ENCODE measurements at regions not wholly inside any gene's neighbourhood (a gene's known extent, or its start where the extent isn't known, plus 50 kb on each side); places are given as distances from the start of the nearest gene placed in this dataset.
"Not testable (repeated sequence)": the region's sequence is repeated elsewhere in the genome, so short reads cannot be mapped to it uniquely, and the experiment has no call there.

GRCh38 chr12:107144441-107144840 is 51.1 kb upstream of the CRY1 start:
- no peak for DNase-seq (ENCODE audit: low read depth)

DNA sequence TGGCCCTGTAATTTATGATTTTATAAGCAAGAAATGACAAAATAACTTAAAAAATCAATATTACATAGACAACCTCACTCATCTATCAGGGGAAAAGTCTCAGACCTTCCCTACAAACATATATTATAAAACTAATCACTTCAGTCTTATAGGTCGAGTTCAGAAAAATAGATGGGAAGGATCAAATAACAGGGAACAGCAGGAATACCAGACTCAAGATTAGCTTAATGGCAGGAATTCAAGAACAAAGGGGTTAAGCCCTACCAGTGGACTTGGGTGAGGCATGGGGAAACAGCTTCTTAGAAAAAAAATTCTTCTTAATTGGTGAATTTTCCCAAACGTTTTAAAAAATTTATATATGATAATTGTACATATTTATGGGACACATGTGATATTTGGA is 51.6 kb upstream of the CRY1 start:
- DNase-seq (ENCODE audit: low read depth) = no peak

DNA sequence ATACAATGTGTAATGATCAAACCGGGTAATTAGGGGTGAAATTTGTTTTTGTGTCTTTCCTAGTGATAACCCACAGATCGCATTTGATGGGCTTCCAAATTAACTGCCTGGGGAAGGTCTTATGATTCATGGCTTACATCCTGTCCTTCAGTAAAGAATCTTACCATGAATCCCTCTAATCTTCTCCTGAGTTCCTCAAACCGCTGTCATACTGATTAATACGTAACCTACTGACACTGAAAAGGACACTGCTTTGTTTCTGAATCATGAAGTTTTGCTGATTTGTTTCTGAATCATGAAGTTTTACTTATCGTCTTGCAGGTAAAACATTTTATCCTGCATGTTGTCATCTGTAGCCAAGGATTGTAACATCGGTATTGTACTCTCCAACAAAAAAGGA is 52.0 kb upstream of the CRY1 start:
- DNase-seq (ENCODE audit: low read depth) = peak; percentile 8

DNA sequence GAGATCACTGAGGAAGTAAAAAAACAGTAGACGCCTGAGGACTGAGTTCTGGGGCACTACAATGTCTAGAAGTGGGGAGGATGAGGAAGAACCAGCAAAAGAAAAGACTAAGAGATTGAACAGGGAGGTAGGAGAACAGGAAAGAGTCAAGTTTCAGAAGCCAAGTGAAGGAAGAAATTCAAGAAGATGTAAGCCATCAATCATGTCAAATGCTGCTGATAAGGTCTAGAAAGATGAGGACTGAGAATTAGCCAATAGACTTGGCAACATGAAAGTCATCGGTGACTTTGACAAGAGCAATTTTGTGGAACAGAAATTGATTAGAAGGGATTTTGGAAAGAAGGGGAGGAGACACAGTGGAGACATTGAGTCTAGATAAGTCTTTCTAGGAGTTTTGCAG is 54.8 kb upstream of the CRY1 start:
- DNase-seq (ENCODE audit: low read depth) = no peak

GRCh38 chr12:107152315-107152714 is 59.0 kb upstream of the CRY1 start:
- DNase-seq (ENCODE audit: low read depth) = no peak

DNA sequence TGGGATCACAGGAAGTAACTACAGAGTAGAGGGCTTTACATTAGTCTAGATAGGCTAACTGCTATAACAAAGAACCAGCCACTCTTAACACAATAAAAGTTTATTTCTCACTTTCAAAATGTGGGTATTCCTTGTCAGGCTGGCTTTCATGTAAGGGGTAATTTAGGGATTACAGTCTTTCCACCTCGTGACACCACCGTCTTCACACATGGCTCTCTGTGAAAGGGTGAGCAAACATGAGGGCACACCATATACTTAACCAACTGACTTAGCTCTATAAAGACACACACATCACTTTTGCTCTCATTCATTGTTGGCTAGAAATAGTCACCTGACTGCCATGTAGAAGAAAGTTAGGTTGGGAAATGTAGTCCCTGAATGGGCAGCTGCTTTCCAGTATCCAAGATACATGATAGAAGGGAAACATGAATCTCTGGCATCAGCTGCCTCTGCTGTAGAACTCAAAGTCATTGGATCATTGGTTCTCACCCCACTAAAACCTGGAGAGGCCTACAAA is 66.1 kb upstream of the CRY1 start:
- no peak for DNase-seq (ENCODE audit: low read depth)

DNA sequence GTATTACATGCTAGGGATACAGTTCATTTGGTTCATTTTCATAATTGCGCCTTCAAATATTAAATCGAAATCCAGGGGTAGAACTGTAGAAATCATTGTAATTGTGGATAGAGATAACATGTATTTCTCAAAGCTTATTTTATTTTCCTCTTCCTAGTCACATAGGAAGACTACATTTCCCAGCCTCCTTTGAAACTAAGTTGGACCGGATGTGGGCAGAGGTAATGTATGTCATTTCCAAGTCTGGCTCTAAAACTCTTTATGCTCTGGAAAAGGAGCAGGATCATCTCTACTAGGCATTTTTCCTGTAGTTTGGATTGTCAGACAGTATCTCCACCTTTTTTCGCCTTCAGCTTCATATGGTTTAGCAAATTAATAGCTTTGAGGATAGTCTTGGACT is 70.1 kb upstream of the CRY1 start:
- no peak for DNase-seq (ENCODE audit: low read depth)

GRCh38 chr12:107164392-107164791 is 71.0 kb upstream of the CRY1 start:
- DNase-seq (ENCODE audit: low read depth) = no peak

DNA sequence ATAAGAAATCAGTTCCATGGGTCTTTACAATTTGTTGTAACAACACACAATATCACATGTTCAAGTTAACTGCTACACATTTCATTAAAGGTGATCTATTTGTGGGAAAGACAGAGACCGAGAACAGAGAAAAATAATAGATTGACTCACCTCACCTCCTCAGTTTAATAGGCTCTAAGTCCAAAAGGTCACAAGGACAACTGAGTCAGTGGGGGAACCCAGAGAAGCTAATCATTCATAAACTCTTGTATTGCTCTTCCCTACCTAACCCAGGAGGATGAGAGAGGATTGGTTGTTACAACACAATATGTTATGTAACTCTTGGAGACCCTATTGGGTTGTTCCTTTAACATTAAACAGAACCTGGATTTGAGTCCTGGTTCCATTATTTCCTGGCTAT is 72.2 kb upstream of the CRY1 start:
- DNase-seq (ENCODE audit: low read depth) = no peak

GRCh38 chr12:107167756-107168155 is 74.4 kb upstream of the CRY1 start:
- no peak for DNase-seq (ENCODE audit: low read depth)

GRCh38 chr12:107169200-107169599 is 75.9 kb upstream of the CRY1 start:
- DNase-seq (ENCODE audit: low read depth) = no peak

DNA sequence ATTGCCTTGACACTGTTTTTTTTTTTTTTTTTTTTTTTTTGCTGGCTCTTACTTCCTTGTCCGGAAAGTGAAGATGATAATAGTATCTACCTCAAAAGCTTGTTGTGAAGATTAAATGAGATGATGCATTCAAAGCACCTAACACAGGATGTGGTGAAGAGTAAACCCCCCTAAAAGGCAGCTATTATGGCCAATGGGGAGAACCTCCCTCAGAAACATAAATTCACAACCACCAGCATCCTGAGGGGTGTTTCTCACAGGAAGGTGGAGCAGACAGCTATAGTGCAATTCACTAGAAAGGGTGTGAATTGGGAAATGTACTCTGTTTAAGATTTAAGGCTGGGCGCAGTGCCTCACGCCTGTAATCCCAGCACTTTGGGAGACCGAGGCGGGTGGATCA is 85.4 kb upstream of the CRY1 start:
- DNase-seq (ENCODE audit: low read depth) = no peak

DNA sequence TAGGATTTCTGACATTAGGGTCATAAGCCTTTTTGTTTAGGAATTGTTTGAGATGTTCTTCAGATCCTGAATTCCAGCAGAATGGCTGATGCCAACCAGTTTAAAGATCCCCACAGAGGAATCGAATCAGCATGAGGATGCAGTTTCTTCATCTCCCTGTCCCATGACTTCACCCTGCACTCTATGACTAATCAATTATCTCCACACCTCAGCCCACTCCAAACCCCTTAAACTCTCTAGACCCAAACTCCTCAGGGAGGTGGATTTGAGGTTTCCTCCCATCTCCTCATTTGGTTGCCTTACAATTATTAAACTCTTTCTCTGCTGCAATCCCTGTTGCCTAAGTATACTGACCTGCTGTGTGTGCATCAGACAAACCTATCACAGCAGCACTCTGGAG is 86.5 kb upstream of the CRY1 start:
- no peak for DNase-seq (ENCODE audit: low read depth)

GRCh38 chr12:107180272-107180671 is 86.9 kb upstream of the CRY1 start:
- no peak for DNase-seq (ENCODE audit: low read depth)

DNA sequence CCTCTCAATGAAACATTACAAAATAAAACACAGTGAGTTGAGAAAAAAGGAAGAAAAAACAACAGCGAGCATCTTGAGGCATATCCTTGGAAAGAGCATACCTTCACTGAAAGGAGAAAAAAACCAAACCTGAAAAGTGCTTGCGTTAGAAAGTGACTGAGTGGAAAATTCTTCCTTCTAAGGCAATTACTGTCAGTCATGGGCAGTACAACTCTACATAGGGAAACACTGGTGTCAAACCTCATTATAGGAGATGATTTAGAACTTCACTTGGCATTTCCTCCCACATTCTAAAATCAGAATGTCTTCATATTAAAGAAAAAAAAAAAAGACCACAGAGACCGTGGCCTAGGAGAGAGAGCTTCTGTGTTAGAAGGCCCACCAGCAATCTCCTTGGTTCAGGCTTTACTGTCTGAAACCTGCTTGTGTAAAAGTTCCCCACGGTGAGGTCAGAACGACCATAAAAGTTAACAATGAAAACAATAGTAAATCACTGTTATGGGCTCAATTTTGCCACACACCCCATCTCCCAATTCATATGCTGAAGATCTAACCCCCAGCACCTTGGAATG is 91.1 kb upstream of the CRY1 start:
- no peak for DNase-seq (ENCODE audit: low read depth)

DNA sequence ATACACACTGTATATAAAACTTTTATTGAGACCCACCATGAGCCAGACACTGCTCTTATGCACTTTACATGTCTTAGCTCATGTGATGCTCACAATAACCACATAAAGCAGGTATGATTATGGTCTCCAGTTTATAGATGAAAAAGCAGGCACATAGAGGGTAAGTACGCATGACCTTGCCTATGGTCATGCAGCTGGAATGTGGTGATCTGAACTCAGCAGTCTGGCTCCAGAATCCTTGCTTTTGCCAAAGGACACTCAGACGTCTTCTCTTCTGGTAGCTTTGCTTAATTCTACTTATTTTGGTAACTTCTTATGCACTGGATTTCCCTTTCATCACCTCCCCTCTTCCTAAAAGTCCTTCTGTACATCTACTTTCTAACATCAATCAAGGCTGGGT is 103.3 kb upstream of the CRY1 start:
- DNase-seq (ENCODE audit: low read depth) = peak; percentile 22

GRCh38 chr12:107200394-107200793 is 107.0 kb upstream of the CRY1 start:
- DNase-seq (ENCODE audit: low read depth) = peak; percentile 7

DNA sequence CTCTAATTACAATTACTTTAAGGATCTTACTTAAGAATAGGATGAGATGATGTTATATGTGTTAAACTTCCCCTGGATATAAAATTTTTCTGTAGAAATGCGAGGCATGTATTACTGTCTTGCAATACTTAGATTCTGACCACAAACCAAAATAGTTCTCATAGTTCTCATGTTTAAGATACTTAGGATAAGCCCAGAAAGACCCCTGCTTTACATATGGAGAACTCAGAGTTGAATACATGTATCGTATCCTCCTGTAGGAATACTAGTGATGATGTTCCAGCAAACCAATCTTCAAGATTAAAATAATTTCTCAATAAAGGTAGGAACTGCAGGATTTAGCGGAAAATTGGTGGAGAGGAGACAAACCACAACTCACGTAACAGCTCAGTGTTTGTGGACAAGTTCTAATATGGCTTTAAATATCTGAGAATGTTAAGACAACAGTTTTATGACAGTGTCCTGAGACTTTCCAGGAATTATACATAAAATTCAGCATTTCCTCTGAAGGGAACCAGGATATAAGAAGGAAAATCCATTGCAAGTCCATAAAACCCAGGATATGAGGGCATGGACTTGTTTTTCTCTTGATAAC is 114.7 kb upstream of the CRY1 start:
- DNase-seq (ENCODE audit: low read depth) = peak; percentile 44

- not testable (repeated sequence) for DNase-seq (ENCODE audit: low read depth)
Measured at GRCh38 chr12:107209700-107210099, 116.4 kb upstream of the CRY1 start.

- DNase-seq (ENCODE audit: low read depth) = peak; percentile 61
Measured at GRCh38 chr12:107214373-107214773, 121.0 kb upstream of the CRY1 start.

GRCh38 chr12:107216411-107216810 is 123.1 kb upstream of the CRY1 start:
- DNase-seq (ENCODE audit: low read depth) = not testable (repeated sequence)

DNA sequence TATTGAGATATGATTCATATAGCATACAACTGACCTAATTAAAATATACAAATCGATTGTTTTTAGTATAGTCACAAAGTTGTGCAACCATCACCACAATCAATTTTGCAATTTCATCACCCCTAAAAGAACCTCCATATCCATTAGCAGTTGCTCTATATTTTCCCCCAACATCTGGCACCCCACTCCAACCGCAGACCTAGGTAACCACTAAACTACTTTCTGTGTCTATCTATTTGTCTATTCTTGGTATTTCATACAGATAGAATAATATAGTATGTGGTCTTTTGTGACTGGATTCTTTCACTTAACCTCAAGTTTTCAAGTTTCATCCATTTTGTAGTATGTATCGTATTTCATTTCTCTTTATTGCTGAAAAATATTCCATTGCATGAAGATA is 126.0 kb upstream of the CRY1 start:
- no peak for DNase-seq (ENCODE audit: low read depth)

DNA sequence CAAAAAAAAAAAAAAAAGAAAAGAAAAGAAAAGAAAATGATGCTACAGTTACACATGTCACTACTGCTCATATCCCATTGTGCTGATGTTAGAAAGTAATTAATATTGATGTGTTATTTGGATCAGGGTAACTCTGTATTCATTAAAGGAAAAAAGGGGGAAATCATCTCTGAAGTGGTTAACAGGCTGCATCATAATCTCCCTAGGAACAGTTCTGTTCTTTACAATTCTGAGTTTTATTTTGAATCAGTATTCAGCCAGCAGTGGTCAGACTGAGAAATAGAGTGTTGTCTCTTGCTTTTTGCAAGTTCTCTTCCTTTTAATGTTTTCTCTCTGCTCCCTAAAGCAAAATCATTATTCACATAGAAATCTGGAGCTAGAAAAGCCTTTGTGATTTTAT is 128.6 kb upstream of the CRY1 start:
- no peak for DNase-seq (ENCODE audit: low read depth)

DNA sequence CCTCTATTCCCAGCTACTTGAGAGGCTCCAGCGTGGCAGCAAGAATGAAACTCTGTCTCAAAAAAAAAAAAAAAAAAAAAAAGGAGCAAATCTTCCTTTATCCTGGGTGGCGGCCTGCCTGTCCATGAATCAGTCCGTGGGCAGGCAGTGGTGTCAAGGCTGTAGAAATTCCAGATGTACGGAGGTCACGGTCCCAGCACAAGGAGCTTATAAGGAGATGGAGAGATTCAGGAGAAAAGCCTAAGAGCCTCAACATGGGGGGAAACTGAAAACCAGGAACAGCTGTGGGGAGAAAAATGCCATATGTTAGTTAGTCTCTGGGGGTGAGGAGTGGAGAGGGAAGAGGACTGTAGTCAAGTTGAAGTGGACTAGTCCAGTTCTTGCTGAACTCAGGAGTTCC is 130.5 kb upstream of the CRY1 start:
- peak; percentile 2 for DNase-seq (ENCODE audit: low read depth)
